Skin of body (tissue), 1 donor: ENCODE measurements at regions not wholly inside any gene's neighbourhood (a gene's known extent, or its start where the extent isn't known, plus 50 kb on each side); places are given as distances from the start of the nearest gene placed in this dataset.

ENCODE experiments used
- DNase-seq: peaks from one replicate; lab custom pipeline; 2025; lab: John Stamatoyannopoulos, UW

- DNase-seq = no peak
These were observed 186.2 kb downstream of the NEDD1 start for GRCh38 chr12:97093187-97093683.

GRCh38 chr12:97097734-97098133, 190.7 kb downstream of the NEDD1 start:
- no peak for DNase-seq

- no peak for DNase-seq
These were observed 202.4 kb downstream of the NEDD1 start for GRCh38 chr12:97109441-97109840.

- no peak for DNase-seq
These were observed 205.1 kb downstream of the NEDD1 start for GRCh38 chr12:97112136-97112535.

- DNase-seq = no peak
These were observed 211.8 kb downstream of the NEDD1 start for GRCh38 chr12:97118796-97119375.

GRCh38 chr12:97127061-97127460, 220.0 kb downstream of the NEDD1 start:
- no peak for DNase-seq

GRCh38 chr12:97131220-97131981, 224.3 kb downstream of the NEDD1 start:
- no peak for DNase-seq

- DNase-seq = no peak
These were observed 225.2 kb downstream of the NEDD1 start for GRCh38 chr12:97132270-97132669.

- DNase-seq = no peak
These were observed 227.4 kb downstream of the NEDD1 start for GRCh38 chr12:97134495-97134894.

- no peak for DNase-seq
These were observed 233.3 kb downstream of the NEDD1 start for GRCh38 chr12:97140355-97140754.

- DNase-seq = no peak
These were observed 235.8 kb downstream of the NEDD1 start for GRCh38 chr12:97142737-97143410.

- no peak for DNase-seq
These were observed 242.0 kb downstream of the NEDD1 start for GRCh38 chr12:97148941-97149559.

- DNase-seq = no peak
These were observed 244.4 kb downstream of the NEDD1 start for GRCh38 chr12:97151481-97151880.

GRCh38 chr12:97159377-97159776, 252.3 kb downstream of the NEDD1 start:
- no peak for DNase-seq

- DNase-seq = no peak
These were observed 253.2 kb downstream of the NEDD1 start for GRCh38 chr12:97160277-97160676.

- no peak for DNase-seq
These were observed 255.1 kb downstream of the NEDD1 start for GRCh38 chr12:97162173-97162572.

- DNase-seq = no peak
These were observed 257.9 kb downstream of the NEDD1 start for GRCh38 chr12:97164936-97165335.

GRCh38 chr12:97167598-97167997, 260.5 kb downstream of the NEDD1 start:
- DNase-seq = no peak

- no peak for DNase-seq
These were observed 261.7 kb downstream of the NEDD1 start for GRCh38 chr12:97168804-97169203.

GRCh38 chr12:97169889-97170567, 263.0 kb downstream of the NEDD1 start:
- DNase-seq = no peak

- no peak for DNase-seq
These were observed 266.8 kb downstream of the NEDD1 start for GRCh38 chr12:97173688-97174410.
